ENCODE measurements at regions not wholly inside any gene's neighbourhood (a gene's known extent, or its start where the extent isn't known, plus 50 kb on each side); places are given as distances from the start of the nearest gene placed in this dataset.

DNA sequence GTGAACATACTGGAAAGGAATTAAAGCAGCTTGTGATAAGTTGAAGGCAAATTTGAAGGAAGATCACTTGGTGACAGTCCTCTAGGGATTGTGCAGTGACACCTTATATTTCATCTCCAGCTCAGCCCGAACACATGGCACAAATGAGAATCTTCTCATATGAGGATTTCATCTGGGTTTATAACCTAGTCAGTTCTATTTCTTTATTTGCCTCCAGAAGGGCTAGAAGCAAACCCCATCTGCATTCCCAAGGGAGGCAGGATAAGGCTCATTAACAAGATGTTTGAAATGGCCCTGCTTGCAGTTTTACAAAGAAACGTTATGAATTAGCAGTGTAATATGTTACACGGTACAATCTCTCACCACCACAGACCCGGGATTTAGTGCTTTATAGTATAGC lies 90.7 kb upstream of the KRR1 start:
- TF ChIP-seq, protein P1, sequence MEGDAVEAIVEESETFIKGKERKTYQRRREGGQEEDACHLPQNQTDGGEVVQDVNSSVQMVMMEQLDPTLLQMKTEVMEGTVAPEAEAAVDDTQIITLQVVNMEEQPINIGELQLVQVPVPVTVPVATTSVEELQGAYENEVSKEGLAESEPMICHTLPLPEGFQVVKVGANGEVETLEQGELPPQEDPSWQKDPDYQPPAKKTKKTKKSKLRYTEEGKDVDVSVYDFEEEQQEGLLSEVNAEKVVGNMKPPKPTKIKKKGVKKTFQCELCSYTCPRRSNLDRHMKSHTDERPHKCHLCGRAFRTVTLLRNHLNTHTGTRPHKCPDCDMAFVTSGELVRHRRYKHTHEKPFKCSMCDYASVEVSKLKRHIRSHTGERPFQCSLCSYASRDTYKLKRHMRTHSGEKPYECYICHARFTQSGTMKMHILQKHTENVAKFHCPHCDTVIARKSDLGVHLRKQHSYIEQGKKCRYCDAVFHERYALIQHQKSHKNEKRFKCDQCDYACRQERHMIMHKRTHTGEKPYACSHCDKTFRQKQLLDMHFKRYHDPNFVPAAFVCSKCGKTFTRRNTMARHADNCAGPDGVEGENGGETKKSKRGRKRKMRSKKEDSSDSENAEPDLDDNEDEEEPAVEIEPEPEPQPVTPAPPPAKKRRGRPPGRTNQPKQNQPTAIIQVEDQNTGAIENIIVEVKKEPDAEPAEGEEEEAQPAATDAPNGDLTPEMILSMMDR (conservative IDR thresholded peaks at IDR 0.05; ENCODE audit: low read depth, low read length), result no peak
- no peak for TF ChIP-seq EZH2phosphoT487 (IDR thresholded peaks at IDR 0.05; ENCODE audit: borderline replicate concordance, low read length)

Data from PC-3 (cell line).